ENCODE measurements at regions not wholly inside any gene's neighbourhood (a gene's known extent, or its start where the extent isn't known, plus 50 kb on each side); places are given as distances from the start of the nearest gene placed in this dataset.

- Histone ChIP-seq H3K36me3 (ENCODE audit: insufficient read depth, low read length) (no peaks in the 10 kb centered on the region), H3K27ac (ENCODE audit: low read depth, low read length) (no peak overlapping the region), H3K4me3 (ENCODE audit: low read length) (no peak overlapping the region), H3K4me1 (ENCODE audit: insufficient read depth, low read length) (no peaks in the 10 kb centered on the region), H3K9me3 (ENCODE audit: insufficient read depth, low read depth, low read length) (no peaks in the 10 kb centered on the region), H3K27me3 (ENCODE audit: insufficient read depth, low read length) (no peaks in the 10 kb centered on the region), H3K9ac (ENCODE audit: low read depth, low read length) (no peak overlapping the region)
- 93% methylated on average over 1 of the region's 2 CpGs for WGBS
Measured at GRCh38 chr21:28226563-28226962, 766.1 kb downstream of the LTN1 start.

GRCh38 chr21:28224191-28224726 lies 768.4 kb downstream of the LTN1 start:
- no peaks in the 10 kb centered on the region for H3K9me3 ChIP-seq (ENCODE audit: insufficient read depth, low read depth, low read length)
- no peaks in the 10 kb centered on the region for H3K4me1 ChIP-seq (ENCODE audit: insufficient read depth, low read length)
- H3K4me3 ChIP-seq (ENCODE audit: low read length) = no peak overlapping the region
- no peak overlapping the region for H3K27ac ChIP-seq (ENCODE audit: low read depth, low read length)
- H3K36me3 ChIP-seq (ENCODE audit: insufficient read depth, low read length) = no peaks in the 10 kb centered on the region
- no peak overlapping the region for H3K9ac ChIP-seq (ENCODE audit: low read depth, low read length)
- WGBS = 92% methylated on average over 5 of the region's 6 CpGs
- no peaks in the 10 kb centered on the region for H3K27me3 ChIP-seq (ENCODE audit: insufficient read depth, low read length)

- no peak overlapping the region for H3K4me3 ChIP-seq (ENCODE audit: low read length)
- H3K4me1 ChIP-seq (ENCODE audit: insufficient read depth, low read length) = no peaks in the 10 kb centered on the region
- no peak overlapping the region for H3K9ac ChIP-seq (ENCODE audit: low read depth, low read length)
- no peaks in the 10 kb centered on the region for H3K9me3 ChIP-seq (ENCODE audit: insufficient read depth, low read depth, low read length)
- 89% methylated on average over 1 of the region's 1 CpG for WGBS
- H3K27me3 ChIP-seq (ENCODE audit: insufficient read depth, low read length) = no peaks in the 10 kb centered on the region
- H3K27ac ChIP-seq (ENCODE audit: low read depth, low read length) = no peak overlapping the region
- no peaks in the 10 kb centered on the region for H3K36me3 ChIP-seq (ENCODE audit: insufficient read depth, low read length)
Measured at GRCh38 chr21:28221984-28222383, 770.7 kb downstream of the LTN1 start.

GRCh38 chr21:28220680-28221079 lies 772.0 kb downstream of the LTN1 start:
- no peaks in the 10 kb centered on the region for H3K9me3 ChIP-seq (ENCODE audit: insufficient read depth, low read depth, low read length)
- no peaks in the 10 kb centered on the region for H3K27me3 ChIP-seq (ENCODE audit: insufficient read depth, low read length)
- H3K9ac ChIP-seq (ENCODE audit: low read depth, low read length) = no peak overlapping the region
- H3K4me1 ChIP-seq (ENCODE audit: insufficient read depth, low read length) = no peaks in the 10 kb centered on the region
- no peak overlapping the region for H3K4me3 ChIP-seq (ENCODE audit: low read length)
- WGBS = 100% methylated on average over 1 of the region's 2 CpGs
- no peak overlapping the region for H3K27ac ChIP-seq (ENCODE audit: low read depth, low read length)
- H3K36me3 ChIP-seq (ENCODE audit: insufficient read depth, low read length) = no peaks in the 10 kb centered on the region

GRCh38 chr21:28216976-28217523 lies 775.6 kb downstream of the LTN1 start:
- WGBS = 50% methylated on average over 1 of the region's 1 CpG
- Histone ChIP-seq H3K9ac (ENCODE audit: low read depth, low read length) (no peak overlapping the region), H3K9me3 (ENCODE audit: insufficient read depth, low read depth, low read length) (no peaks in the 10 kb centered on the region), H3K4me1 (ENCODE audit: insufficient read depth, low read length) (no peaks in the 10 kb centered on the region), H3K27ac (ENCODE audit: low read depth, low read length) (no peak overlapping the region), H3K36me3 (ENCODE audit: insufficient read depth, low read length) (no peaks in the 10 kb centered on the region), H3K4me3 (ENCODE audit: low read length) (no peak overlapping the region), H3K27me3 (ENCODE audit: insufficient read depth, low read length) (no peaks in the 10 kb centered on the region)

- WGBS = 96% methylated on average over 5 of the region's 5 CpGs
- Histone ChIP-seq H3K27ac (ENCODE audit: low read depth, low read length) (no peak overlapping the region), H3K4me1 (ENCODE audit: insufficient read depth, low read length) (no peaks in the 10 kb centered on the region), H3K9ac (ENCODE audit: low read depth, low read length) (no peak overlapping the region), H3K36me3 (ENCODE audit: insufficient read depth, low read length) (no peaks in the 10 kb centered on the region), H3K4me3 (ENCODE audit: low read length) (no peak overlapping the region), H3K9me3 (ENCODE audit: insufficient read depth, low read depth, low read length) (no peaks in the 10 kb centered on the region), H3K27me3 (ENCODE audit: insufficient read depth, low read length) (no peaks in the 10 kb centered on the region)
Measured at GRCh38 chr21:28215214-28215954, 777.3 kb downstream of the LTN1 start.

- Histone ChIP-seq H3K4me1 (ENCODE audit: insufficient read depth, low read length) (no peaks in the 10 kb centered on the region), H3K27me3 (ENCODE audit: insufficient read depth, low read length) (no peaks in the 10 kb centered on the region), H3K9me3 (ENCODE audit: insufficient read depth, low read depth, low read length) (no peaks in the 10 kb centered on the region), H3K9ac (ENCODE audit: low read depth, low read length) (no peak overlapping the region), H3K27ac (ENCODE audit: low read depth, low read length) (no peak overlapping the region), H3K4me3 (ENCODE audit: low read length) (no peak overlapping the region), H3K36me3 (ENCODE audit: insufficient read depth, low read length) (no peaks in the 10 kb centered on the region)
- whole genome bisulfite sequencing = 93% methylated on average over 4 of the region's 4 CpGs
Measured at GRCh38 chr21:28214786-28215185, 777.9 kb downstream of the LTN1 start.

GRCh38 chr21:28213261-28213660 lies 779.4 kb downstream of the LTN1 start:
- WGBS = 97% methylated on average over 2 of the region's 3 CpGs
- no peak overlapping the region for H3K4me3 ChIP-seq (ENCODE audit: low read length)
- no peaks in the 10 kb centered on the region for H3K27me3 ChIP-seq (ENCODE audit: insufficient read depth, low read length)

GRCh38 chr21:28212061-28212460 lies 780.6 kb downstream of the LTN1 start:
- H3K27ac ChIP-seq (ENCODE audit: low read depth, low read length) = no peak overlapping the region
- H3K4me1 ChIP-seq (ENCODE audit: insufficient read depth, low read length) = no peaks in the 10 kb centered on the region
- no peak overlapping the region for H3K9ac ChIP-seq (ENCODE audit: low read depth, low read length)
- no peaks in the 10 kb centered on the region for H3K27me3 ChIP-seq (ENCODE audit: insufficient read depth, low read length)
- WGBS = 89% methylated on average over 2 of the region's 2 CpGs
- no peaks in the 10 kb centered on the region for H3K36me3 ChIP-seq (ENCODE audit: insufficient read depth, low read length)
- no peak overlapping the region for H3K4me3 ChIP-seq (ENCODE audit: low read length)
- H3K9me3 ChIP-seq (ENCODE audit: insufficient read depth, low read depth, low read length) = no peaks in the 10 kb centered on the region

More at GRCh38 chr21:28213261-28213660, 779.4 kb downstream of the LTN1 start:
- Histone ChIP-seq H3K9me3 (ENCODE audit: insufficient read depth, low read depth, low read length) (no peaks in the 10 kb centered on the region), H3K27ac (ENCODE audit: low read depth, low read length) (no peak overlapping the region), H3K4me1 (ENCODE audit: insufficient read depth, low read length) (no peaks in the 10 kb centered on the region), H3K9ac (ENCODE audit: low read depth, low read length) (no peak overlapping the region), H3K36me3 (ENCODE audit: insufficient read depth, low read length) (no peaks in the 10 kb centered on the region)

GRCh38 chr21:28207436-28208173 lies 785.1 kb downstream of the LTN1 start:
- no peak overlapping the region for H3K9ac ChIP-seq (ENCODE audit: low read depth, low read length)
- WGBS = 98% methylated on average over 7 of the region's 9 CpGs
- H3K36me3 ChIP-seq (ENCODE audit: insufficient read depth, low read length) = no peaks in the 10 kb centered on the region

GRCh38 chr21:28200726-28201125 lies 792.0 kb downstream of the LTN1 start:
- Histone ChIP-seq H3K4me3 (ENCODE audit: low read length) (no peak overlapping the region), H3K36me3 (ENCODE audit: insufficient read depth, low read length) (no peaks in the 10 kb centered on the region), H3K27ac (ENCODE audit: low read depth, low read length) (no peak overlapping the region), H3K9ac (ENCODE audit: low read depth, low read length) (no peak overlapping the region), H3K9me3 (ENCODE audit: insufficient read depth, low read depth, low read length) (peaks cover 6% of the 10 kb centered on the region; the same call in 1 of the 2 replicates), H3K27me3 (ENCODE audit: insufficient read depth, low read length) (no peaks in the 10 kb centered on the region), H3K4me1 (ENCODE audit: insufficient read depth, low read length) (no peaks in the 10 kb centered on the region)
- WGBS = 100% methylated on average over 1 of the region's 2 CpGs

More at GRCh38 chr21:28207436-28208173, 785.1 kb downstream of the LTN1 start:
- Histone ChIP-seq H3K4me1 (ENCODE audit: insufficient read depth, low read length) (no peaks in the 10 kb centered on the region), H3K27me3 (ENCODE audit: insufficient read depth, low read length) (no peaks in the 10 kb centered on the region), H3K27ac (ENCODE audit: low read depth, low read length) (no peak overlapping the region), H3K9me3 (ENCODE audit: insufficient read depth, low read depth, low read length) (no peaks in the 10 kb centered on the region), H3K4me3 (ENCODE audit: low read length) (no peak overlapping the region)
